H9 (cell line): ENCODE measurements at regions not wholly inside any gene's neighbourhood (a gene's known extent, or its start where the extent isn't known, plus 50 kb on each side); places are given as distances from the start of the nearest gene placed in this dataset.

Experiments
- DNase-seq: peaks from one replicate; pipeline ENCODE4 v3.0.0-alpha.2; 2017
- H2AFZ ChIP-seq: one replicate; pipeline ENCODE4 v1.6.1; 2013; ENCODE audit warnings: mild to moderate bottlenecking, low read length, control low read depth, moderate library complexity
- H2AK5ac ChIP-seq: 2 replicates; pipeline ENCODE4 v1.6.1; 2013; ENCODE audit warnings: low read length, control low read depth, mixed read lengths; ENCODE audit not compliant: insufficient read length
- H2BK120ac ChIP-seq: one replicate; pipeline ENCODE4 v1.6.1; 2013; ENCODE audit warnings: low read depth, mild to moderate bottlenecking, low read length, control low read depth, inconsistent platforms; ENCODE audit not compliant: poor library complexity, severe bottlenecking
- H2BK12ac ChIP-seq: 2 replicates; pipeline ENCODE4 v1.6.1; 2013; ENCODE audit warnings: low read length, control low read depth, mixed read lengths, low read depth; ENCODE audit not compliant: insufficient read length
- H2BK15ac ChIP-seq: 2 replicates; pipeline ENCODE4 v1.6.1; 2013; ENCODE audit warnings: low read depth, low read length, control low read depth
- H2BK20ac ChIP-seq: one replicate; pipeline ENCODE4 v1.6.1; 2013; ENCODE audit warnings: low read depth, mild to moderate bottlenecking, low read length, control low read depth, inconsistent platforms; ENCODE audit not compliant: poor library complexity, severe bottlenecking
- H2BK5ac ChIP-seq: 2 replicates; pipeline ENCODE4 v1.6.1; 2013; ENCODE audit warnings: low read length, control low read depth, mixed read lengths; ENCODE audit not compliant: insufficient read length
- H3K14ac ChIP-seq: 2 replicates; pipeline ENCODE4 v1.6.1; 2013; ENCODE audit warnings: low read length, control low read depth; ENCODE audit not compliant: insufficient read depth
- H3K18ac ChIP-seq: 2 replicates; pipeline ENCODE4 v1.6.1; 2013; ENCODE audit warnings: low read depth, mild to moderate bottlenecking, mixed read lengths, low read length, control low read depth; ENCODE audit not compliant: insufficient read length
- H3K23ac ChIP-seq: 2 replicates; pipeline ENCODE4 v1.6.1; 2013; ENCODE audit warnings: low read length, control low read depth, mixed read lengths, low read depth; ENCODE audit not compliant: insufficient read length
- H3K23me2 ChIP-seq: 2 replicates; pipeline ENCODE4 v1.6.1; 2013; ENCODE audit warnings: low read depth, mild to moderate bottlenecking, mixed read lengths, low read length, control low read depth; ENCODE audit not compliant: insufficient read length, poor library complexity, severe bottlenecking
- H3K27ac ChIP-seq: 2 replicates; pipeline ENCODE4 v1.5.1; 2013; ENCODE audit warnings: low read length, control low read depth, mixed read lengths, low read depth; ENCODE audit not compliant: insufficient read length
- H3K27me3 ChIP-seq: 2 replicates; pipeline ENCODE4 v1.6.1; 2013; ENCODE audit warnings: low read length, control low read depth, inconsistent platforms; ENCODE audit not compliant: insufficient read depth
- H3K4ac ChIP-seq: 2 replicates; pipeline ENCODE4 v1.6.1; 2013; ENCODE audit warnings: low read depth, mild to moderate bottlenecking, control low read depth, inconsistent platforms, low read length, moderate library complexity
- H3K4me1 ChIP-seq: 2 replicates; pipeline ENCODE4 v1.6.1; 2013; ENCODE audit warnings: low read length, control low read depth, inconsistent platforms; ENCODE audit not compliant: insufficient read depth
- H3K4me2 ChIP-seq: 2 replicates; pipeline ENCODE4 v1.6.1; 2013; ENCODE audit warnings: low read length, control low read depth, mixed read lengths; ENCODE audit not compliant: insufficient read length, insufficient read depth
- H3K56ac ChIP-seq: 2 replicates; pipeline ENCODE4 v1.6.1; 2013; ENCODE audit warnings: low read depth, mild to moderate bottlenecking, mixed read lengths, low read length, control low read depth; ENCODE audit not compliant: insufficient read length
- H3K79me1 ChIP-seq: 2 replicates; pipeline ENCODE4 v1.6.1; 2013; ENCODE audit warnings: low read depth, mild to moderate bottlenecking, moderate library complexity, low read length, control low read depth, inconsistent platforms; ENCODE audit not compliant: insufficient read depth, poor library complexity, severe bottlenecking
- H3K79me2 ChIP-seq: 2 replicates; pipeline ENCODE4 v1.6.1; 2013; ENCODE audit warnings: low read length, control low read depth, inconsistent platforms; ENCODE audit not compliant: insufficient read depth
- H3K9ac ChIP-seq: 2 replicates; pipeline ENCODE4 v1.6.1; 2013; ENCODE audit warnings: low read length, control low read depth, mixed read lengths; ENCODE audit not compliant: insufficient read length; ENCODE audit errors: extremely low read depth
- H3K9me3 ChIP-seq: one replicate; pipeline ENCODE4 v1.6.1; 2013; ENCODE audit warnings: low read depth, low read length, inconsistent platforms; ENCODE audit not compliant: control insufficient read depth
- H3T11ph ChIP-seq: one replicate; pipeline ENCODE4 v1.6.1; 2013; ENCODE audit warnings: mild to moderate bottlenecking, low read length, control low read depth, inconsistent platforms
- H4K20me1 ChIP-seq: one replicate; pipeline ENCODE4 v1.6.1; 2013; ENCODE audit not compliant: control insufficient read depth, insufficient read length, insufficient read depth
- H4K5ac ChIP-seq: 2 replicates; pipeline ENCODE4 v1.6.1; 2013; ENCODE audit warnings: low read depth, mild to moderate bottlenecking, mixed read lengths, low read length, control low read depth; ENCODE audit not compliant: insufficient read length
- H4K8ac ChIP-seq: replicated peaks from 2 replicates; pipeline ENCODE4 v1.6.1; 2013; ENCODE audit warnings: low read length, control low read depth, mixed read lengths, low read depth; ENCODE audit not compliant: insufficient read length
- H4K91ac ChIP-seq: 2 replicates; pipeline ENCODE4 v1.6.1; 2013; ENCODE audit warnings: low read depth, mild to moderate bottlenecking, moderate library complexity, mixed read lengths, low read length, control low read depth; ENCODE audit not compliant: insufficient read length
- H3K27ac Mint-ChIP-seq, 3 experiments: 2 replicates in 2 of 3; 3 replicates in 1 of 3; pipeline ENCODE4 v1.8.0; 2020 to 2021; ENCODE audit warnings: mixed read lengths in 3 of 3, mild to moderate bottlenecking in 1 of 3, moderate library complexity in 1 of 3
- H3K27me3 Mint-ChIP-seq: 2 replicates; pipeline ENCODE4 v1.8.0; 2021; ENCODE audit warnings: low read depth, mild to moderate bottlenecking, moderate library complexity, mixed read lengths
- H3K36me3 Mint-ChIP-seq, 3 experiments: 2 replicates in 2 of 3; 3 replicates in 1 of 3; pipeline ENCODE4 v1.8.0; 2020 to 2021; ENCODE audit warnings: low read depth in 3 of 3, mixed read lengths in 3 of 3; ENCODE audit not compliant: insufficient read depth in 1 of 3
- H3K4me1 Mint-ChIP-seq, 2 experiments: 2 replicates each; pipeline ENCODE4 v1.8.0; 2020; ENCODE audit warnings: mixed read lengths in 2 of 2
- H3K4me3 Mint-ChIP-seq, 2 experiments: 2 replicates in 1 of 2; 3 replicates in 1 of 2; pipeline ENCODE4 v1.8.0; 2020 to 2021; ENCODE audit warnings: mild to moderate bottlenecking in 2 of 2, mixed read lengths in 2 of 2, moderate library complexity in 1 of 2
- H3K9me3 Mint-ChIP-seq, 2 experiments: 2 replicates in 1 of 2; 3 replicates in 1 of 2; pipeline ENCODE4 v1.8.0; 2020; ENCODE audit warnings: mild to moderate bottlenecking in 2 of 2, mixed read lengths in 2 of 2, moderate library complexity in 1 of 2
- CTCF ChIP-seq: fragments of 200-600 bp; sonication (generic); conservative IDR thresholded peaks from 3 replicates; pipeline ENCODE4 v1.8.0; 2021; ENCODE audit warnings: antibody characterized with exemption, mild to moderate bottlenecking
- WGBS: extraction: QIAGEN DNeasy Blood & Tissue Kit; methylation state at CpG from one replicate; pipeline ENCODE4 v1.1.7; 2013; ENCODE audit warnings: missing lambda C conversion rate, low lambda C conversion rate, mixed read lengths; ENCODE audit not compliant: insufficient read length; ENCODE audit errors: extremely low coverage; 5-methylcytosine and 5-hydroxymethylcytosine counted together

- no peak overlapping the region for H3K4me3 Mint-ChIP-seq
- no peaks in the 10 kb centered on the region for H3K4me1 ChIP-seq
- no peak overlapping the region for H3K27ac ChIP-seq
- H3K14ac ChIP-seq, result no peak overlapping the region
- no peak overlapping the region for H2BK5ac ChIP-seq
- no peak overlapping the region for H4K91ac ChIP-seq
- H3K79me1 ChIP-seq, result no peaks in the 10 kb centered on the region
- no peak for DNase-seq
- H3K9me3 ChIP-seq, result no peaks in the 10 kb centered on the region
- H3K27me3 Mint-ChIP-seq, result no peaks in the 10 kb centered on the region; the same call in none of the 2 replicates
- H3K23me2 ChIP-seq, result no peaks in the 10 kb centered on the region
- no peak overlapping the region for H3K9ac ChIP-seq
- H4K8ac ChIP-seq, result no peak overlapping the region
- no peak overlapping the region for H2BK15ac ChIP-seq
- H3K4me1 Mint-ChIP-seq, result peaks cover 20 to 29% of the 10 kb centered on the region in 2 experiments
- H3K9me3 Mint-ChIP-seq, result peaks cover under 1 to 1% of the 10 kb centered on the region in 2 experiments; a peak in 4 of 5 replicates
- no peaks in the 10 kb centered on the region for H3K79me2 ChIP-seq
- H2BK120ac ChIP-seq, result no peak overlapping the region
- no CpG with 5 or more reads among the region's 1 CpG for WGBS
- H2AFZ ChIP-seq, result no peak overlapping the region
- H2AK5ac ChIP-seq, result no peak overlapping the region
- no peak overlapping the region for H3K23ac ChIP-seq
- H3K18ac ChIP-seq, result no peak overlapping the region
- H3K36me3 Mint-ChIP-seq, result peaks cover 0 to under 1% (median 0%) of the 10 kb centered on the region in 3 experiments; a peak in 3 of 7 replicates
- H3T11ph ChIP-seq, result no peak overlapping the region
- no peak overlapping the region for H2BK12ac ChIP-seq
- no peak overlapping the region for H4K5ac ChIP-seq
- H2BK20ac ChIP-seq, result no peak overlapping the region
- H3K56ac ChIP-seq, result no peak overlapping the region
- TF ChIP-seq CTCF, result no peak
- H3K4me2 ChIP-seq, result no peak overlapping the region
- no peaks in the 10 kb centered on the region for H4K20me1 ChIP-seq
- no peaks in the 10 kb centered on the region for H3K27me3 ChIP-seq
- no peak overlapping the region for H3K27ac Mint-ChIP-seq
- no peak overlapping the region for H3K4ac ChIP-seq
Measured at GRCh38 chr12:83214185-83214584, 527.5 kb downstream of the TMTC2 start.
